Mammary epithelial cell (primary cell): ENCODE measurements at regions not wholly inside any gene's neighbourhood (a gene's known extent, or its start where the extent isn't known, plus 50 kb on each side); places are given as distances from the start of the nearest gene placed in this dataset.

ENCODE experiments used
- EZH2 ChIP-seq: IDR thresholded peaks from 2 replicates; pipeline ENCODE4 v1.6.1; 2012; ENCODE audit warnings: low read length, inconsistent platforms, borderline replicate concordance
- TF ChIP-seq, protein P1 (sequence below), 2 donors: IDR thresholded peaks in 1 of 2; conservative IDR thresholded peaks in 1 of 2; 2 replicates each; pipeline ENCODE4 v1.5.1; 2011 to 2012; ENCODE audit warnings: inconsistent platforms in 2 of 2, low read length in 2 of 2, mild to moderate bottlenecking in 2 of 2, control low read depth in 1 of 2, low read depth in 1 of 2; ENCODE audit not compliant: insufficient read depth in 1 of 2; ENCODE audit errors: extremely low read depth in 1 of 2

DNA sequence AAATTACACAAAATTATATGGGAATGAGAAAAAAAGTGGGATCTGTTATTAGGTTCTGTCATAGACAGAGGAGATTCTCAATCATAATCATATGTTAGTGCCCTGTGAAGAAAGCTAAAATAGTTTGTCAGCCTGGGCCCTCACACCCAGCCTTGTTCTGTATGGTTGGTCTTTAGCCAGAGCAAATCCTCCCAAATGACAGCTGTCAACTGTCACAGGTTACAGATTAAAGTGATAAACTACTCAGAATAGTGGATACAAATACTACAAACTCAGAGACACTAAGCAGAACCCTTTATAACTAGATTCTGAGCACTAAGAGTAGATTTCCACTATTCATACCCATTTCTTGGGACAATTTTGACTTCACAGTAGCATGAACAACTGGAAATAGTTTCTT is 405.0 kb upstream of the MEF2C start:
- TF ChIP-seq EZH2, result no peak
- TF ChIP-seq, protein P1, sequence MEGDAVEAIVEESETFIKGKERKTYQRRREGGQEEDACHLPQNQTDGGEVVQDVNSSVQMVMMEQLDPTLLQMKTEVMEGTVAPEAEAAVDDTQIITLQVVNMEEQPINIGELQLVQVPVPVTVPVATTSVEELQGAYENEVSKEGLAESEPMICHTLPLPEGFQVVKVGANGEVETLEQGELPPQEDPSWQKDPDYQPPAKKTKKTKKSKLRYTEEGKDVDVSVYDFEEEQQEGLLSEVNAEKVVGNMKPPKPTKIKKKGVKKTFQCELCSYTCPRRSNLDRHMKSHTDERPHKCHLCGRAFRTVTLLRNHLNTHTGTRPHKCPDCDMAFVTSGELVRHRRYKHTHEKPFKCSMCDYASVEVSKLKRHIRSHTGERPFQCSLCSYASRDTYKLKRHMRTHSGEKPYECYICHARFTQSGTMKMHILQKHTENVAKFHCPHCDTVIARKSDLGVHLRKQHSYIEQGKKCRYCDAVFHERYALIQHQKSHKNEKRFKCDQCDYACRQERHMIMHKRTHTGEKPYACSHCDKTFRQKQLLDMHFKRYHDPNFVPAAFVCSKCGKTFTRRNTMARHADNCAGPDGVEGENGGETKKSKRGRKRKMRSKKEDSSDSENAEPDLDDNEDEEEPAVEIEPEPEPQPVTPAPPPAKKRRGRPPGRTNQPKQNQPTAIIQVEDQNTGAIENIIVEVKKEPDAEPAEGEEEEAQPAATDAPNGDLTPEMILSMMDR (conservative IDR thresholded peaks at IDR 0.05 in 1 of 2, IDR thresholded peaks at IDR 0.05 in 1 of 2; ENCODE audit: extremely low read depth in 1 of 2, insufficient read depth in 1 of 2, low read depth in 1 of 2, low read length in 2 of 2), result no peak
